GM12891 (cell line): ENCODE measurements at regions not wholly inside any gene's neighbourhood (a gene's known extent, or its start where the extent isn't known, plus 50 kb on each side); places are given as distances from the start of the nearest gene placed in this dataset.

Experiments used
- DNase-seq: peaks from one replicate; pipeline ENCODE4 v3.0.0; 2011; ENCODE audit warnings: low spot score; ENCODE audit not compliant: insufficient read length
- FAIRE-seq: peaks from 2 replicates; lab custom pipeline; 2011; peaks lifted over from hg19 to GRCh38; lab: Jason Lieb, UNC
- PAX5 ChIP-seq: IDR thresholded peaks from 2 replicates; pipeline ENCODE4 v1.6.1; 2011; ENCODE audit warnings: low read length, moderate library complexity, mild to moderate bottlenecking; ENCODE audit not compliant: insufficient read depth, severe bottlenecking
- POLR2A ChIP-seq: IDR thresholded peaks from 2 replicates; pipeline ENCODE4 v1.6.1; 2011; ENCODE audit warnings: low read depth, low read length, control low read depth
- POLR2AphosphoS5 ChIP-seq: IDR thresholded peaks from 2 replicates; pipeline ENCODE4 v1.6.1; 2011; ENCODE audit warnings: low read depth, low read length, control low read depth
- POU2F2 ChIP-seq: IDR thresholded peaks from 2 replicates; pipeline ENCODE4 v1.6.1; 2011; ENCODE audit warnings: low read depth, mild to moderate bottlenecking, control low read depth, low read length, moderate library complexity
- SPI1 ChIP-seq: IDR thresholded peaks from 2 replicates; pipeline ENCODE4 v1.6.1; 2011; ENCODE audit warnings: low read depth, low read length, control low read depth
- TAF1 ChIP-seq: IDR thresholded peaks from 2 replicates; pipeline ENCODE4 v1.6.1; 2011; ENCODE audit warnings: low read depth, low read length, control low read depth

- TF ChIP-seq PAX5 (no peak), POU2F2 (no peak), POLR2AphosphoS5 (no peak), TAF1 (no peak), SPI1 (no peak), POLR2A (no peak)
- no peak for DNase-seq
- FAIRE-seq: no peak
Observed at GRCh38 chr2:149989447-149990063, 402.0 kb upstream of the MMADHC start.

GRCh38 chr2:149988361-149988760 lies 400.8 kb upstream of the MMADHC start:
- DNase-seq (no peak), FAIRE-seq (no peak)
- TF ChIP-seq POU2F2 (no peak), TAF1 (no peak), PAX5 (no peak), SPI1 (no peak), POLR2AphosphoS5 (no peak), POLR2A (no peak)

GRCh38 chr2:149986861-149987260 lies 399.3 kb upstream of the MMADHC start:
- FAIRE-seq (no peak), DNase-seq (no peak)
- TF ChIP-seq PAX5: no peak
- no peak for TF ChIP-seq SPI1
- TF ChIP-seq POLR2AphosphoS5: no peak
- TF ChIP-seq POU2F2: no peak
- no peak for TF ChIP-seq TAF1
- no peak for TF ChIP-seq POLR2A

- no peak for TF ChIP-seq POLR2A
- no peak for TF ChIP-seq SPI1
- no peak for TF ChIP-seq TAF1
- no peak for TF ChIP-seq POLR2AphosphoS5
- TF ChIP-seq PAX5: no peak
- no peak for TF ChIP-seq POU2F2
- no peak for FAIRE-seq
- no peak for DNase-seq
Observed at GRCh38 chr2:149984311-149984710, 396.7 kb upstream of the MMADHC start.

GRCh38 chr2:149972066-149972465 lies 384.5 kb upstream of the MMADHC start:
- TF ChIP-seq POLR2A: no peak
- no peak for TF ChIP-seq POLR2AphosphoS5
- TF ChIP-seq TAF1: no peak
- TF ChIP-seq PAX5: no peak
- no peak for TF ChIP-seq SPI1
- no peak for TF ChIP-seq POU2F2
- no peak for DNase-seq
- no peak for FAIRE-seq

- FAIRE-seq (no peak), DNase-seq (no peak)
- no peak for TF ChIP-seq POLR2A
- TF ChIP-seq TAF1: no peak
- TF ChIP-seq SPI1: no peak
- TF ChIP-seq POU2F2: no peak
- TF ChIP-seq POLR2AphosphoS5: no peak
- TF ChIP-seq PAX5: no peak
Observed at GRCh38 chr2:149954981-149955600, 367.5 kb upstream of the MMADHC start.

- DNase-seq: no peak
- TF ChIP-seq POLR2AphosphoS5 (no peak), POU2F2 (no peak), POLR2A (no peak), TAF1 (no peak)
- no peak for FAIRE-seq
Observed at GRCh38 chr2:149953627-149954026, 366.1 kb upstream of the MMADHC start.

- no peak for DNase-seq
- TF ChIP-seq POU2F2 (no peak), PAX5 (no peak), SPI1 (no peak), TAF1 (no peak), POLR2AphosphoS5 (no peak)
- no peak for FAIRE-seq
Observed at GRCh38 chr2:149931486-149931885, 343.9 kb upstream of the MMADHC start.

GRCh38 chr2:149928011-149928410 lies 340.4 kb upstream of the MMADHC start:
- TF ChIP-seq PAX5 (no peak), SPI1 (no peak), POLR2A (no peak), POLR2AphosphoS5 (no peak), POU2F2 (no peak), TAF1 (no peak)
- no peak for DNase-seq
- FAIRE-seq: no peak

- no peak for FAIRE-seq
- no peak for DNase-seq
- TF ChIP-seq SPI1: no peak
- no peak for TF ChIP-seq TAF1
- TF ChIP-seq POLR2A: no peak
- TF ChIP-seq POU2F2: no peak
- TF ChIP-seq PAX5: no peak
- no peak for TF ChIP-seq POLR2AphosphoS5
Observed at GRCh38 chr2:149926149-149926548, 338.6 kb upstream of the MMADHC start.
